A549 (cell line): ENCODE measurements at regions not wholly inside any gene's neighbourhood (a gene's known extent, or its start where the extent isn't known, plus 50 kb on each side); places are given as distances from the start of the nearest gene placed in this dataset.

Experiments
- BHLHE40 ChIP-seq: IDR thresholded peaks from 2 replicates; pipeline ENCODE4 v1.6.1; 2012; ENCODE audit warnings: low read depth, low read length, inconsistent platforms
- CEBPB ChIP-seq, 2 experiments: fragments of >200 bp in 1 of 2; sonication (Bioruptor Twin) in 1 of 2; formaldehyde crosslinking in 1 of 2; IDR thresholded peaks; 2 replicates each; pipeline ENCODE4 v1.6.1; 2012 to 2016
- JUN ChIP-seq, 2 experiments: fragments of >200 bp; sonication (Bioruptor Twin); formaldehyde crosslinking; IDR thresholded peaks; 2 replicates in 1 of 2; 3 replicates in 1 of 2; pipeline ENCODE4 v1.6.1; 2016 to 2017
- JUNB ChIP-seq: fragments of >200 bp; sonication (Bioruptor Twin); formaldehyde crosslinking; IDR thresholded peaks from 2 replicates; pipeline ENCODE4 v1.6.1; 2016
- POLR2A ChIP-seq: IDR thresholded peaks from 2 replicates; pipeline ENCODE4 v1.6.1; 2012; ENCODE audit warnings: mild to moderate bottlenecking, low read length
- POLR2AphosphoS2 ChIP-seq: conservative IDR thresholded peaks from 2 replicates; pipeline ENCODE4 v1.6.1; 2012; ENCODE audit warnings: low read length, improper control_type of control experiment, inconsistent platforms
- TF ChIP-seq, protein P1 (sequence below): fragments of >200 bp; sonication (Bioruptor Twin); formaldehyde crosslinking; IDR thresholded peaks from 3 replicates; pipeline ENCODE4 v1.5.1; 2016
- TF ChIP-seq, protein P2 (sequence below): fragments of 200-600 bp; sonication (generic); IDR thresholded peaks from 2 replicates; pipeline ENCODE4 v1.6.1; 2016; ENCODE audit warnings: antibody characterized with exemption, mild to moderate bottlenecking, moderate library complexity
- TF ChIP-seq, protein P3 (sequence below): IDR thresholded peaks from 2 replicates; pipeline ENCODE4 v1.6.1; 2012

DNA sequence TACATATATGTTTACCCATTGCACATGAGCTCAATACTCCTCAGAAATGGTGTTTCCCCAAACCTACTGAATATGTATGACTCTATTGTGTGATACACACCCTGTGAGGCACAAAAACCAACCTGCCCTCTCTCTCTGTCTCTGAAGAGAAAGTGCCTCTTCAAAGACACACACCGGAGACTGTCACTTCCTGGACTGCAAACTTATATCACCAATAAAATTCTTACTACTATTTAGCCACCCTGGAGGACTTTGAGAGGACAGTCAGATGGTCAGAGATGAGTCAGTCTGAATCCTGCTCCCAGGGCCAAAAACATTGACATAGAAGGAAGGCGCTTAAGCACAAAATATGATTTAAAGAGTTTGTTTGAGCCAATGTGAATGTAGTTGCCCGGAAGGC lies 110.4 kb downstream of the PPIAL4G start:
- TF ChIP-seq JUN (IDR thresholded peaks at IDR 0.05): no peak
- TF ChIP-seq, protein P1, sequence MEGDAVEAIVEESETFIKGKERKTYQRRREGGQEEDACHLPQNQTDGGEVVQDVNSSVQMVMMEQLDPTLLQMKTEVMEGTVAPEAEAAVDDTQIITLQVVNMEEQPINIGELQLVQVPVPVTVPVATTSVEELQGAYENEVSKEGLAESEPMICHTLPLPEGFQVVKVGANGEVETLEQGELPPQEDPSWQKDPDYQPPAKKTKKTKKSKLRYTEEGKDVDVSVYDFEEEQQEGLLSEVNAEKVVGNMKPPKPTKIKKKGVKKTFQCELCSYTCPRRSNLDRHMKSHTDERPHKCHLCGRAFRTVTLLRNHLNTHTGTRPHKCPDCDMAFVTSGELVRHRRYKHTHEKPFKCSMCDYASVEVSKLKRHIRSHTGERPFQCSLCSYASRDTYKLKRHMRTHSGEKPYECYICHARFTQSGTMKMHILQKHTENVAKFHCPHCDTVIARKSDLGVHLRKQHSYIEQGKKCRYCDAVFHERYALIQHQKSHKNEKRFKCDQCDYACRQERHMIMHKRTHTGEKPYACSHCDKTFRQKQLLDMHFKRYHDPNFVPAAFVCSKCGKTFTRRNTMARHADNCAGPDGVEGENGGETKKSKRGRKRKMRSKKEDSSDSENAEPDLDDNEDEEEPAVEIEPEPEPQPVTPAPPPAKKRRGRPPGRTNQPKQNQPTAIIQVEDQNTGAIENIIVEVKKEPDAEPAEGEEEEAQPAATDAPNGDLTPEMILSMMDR: no peak
- no peak for TF ChIP-seq JUNB
- TF ChIP-seq, protein P2, sequence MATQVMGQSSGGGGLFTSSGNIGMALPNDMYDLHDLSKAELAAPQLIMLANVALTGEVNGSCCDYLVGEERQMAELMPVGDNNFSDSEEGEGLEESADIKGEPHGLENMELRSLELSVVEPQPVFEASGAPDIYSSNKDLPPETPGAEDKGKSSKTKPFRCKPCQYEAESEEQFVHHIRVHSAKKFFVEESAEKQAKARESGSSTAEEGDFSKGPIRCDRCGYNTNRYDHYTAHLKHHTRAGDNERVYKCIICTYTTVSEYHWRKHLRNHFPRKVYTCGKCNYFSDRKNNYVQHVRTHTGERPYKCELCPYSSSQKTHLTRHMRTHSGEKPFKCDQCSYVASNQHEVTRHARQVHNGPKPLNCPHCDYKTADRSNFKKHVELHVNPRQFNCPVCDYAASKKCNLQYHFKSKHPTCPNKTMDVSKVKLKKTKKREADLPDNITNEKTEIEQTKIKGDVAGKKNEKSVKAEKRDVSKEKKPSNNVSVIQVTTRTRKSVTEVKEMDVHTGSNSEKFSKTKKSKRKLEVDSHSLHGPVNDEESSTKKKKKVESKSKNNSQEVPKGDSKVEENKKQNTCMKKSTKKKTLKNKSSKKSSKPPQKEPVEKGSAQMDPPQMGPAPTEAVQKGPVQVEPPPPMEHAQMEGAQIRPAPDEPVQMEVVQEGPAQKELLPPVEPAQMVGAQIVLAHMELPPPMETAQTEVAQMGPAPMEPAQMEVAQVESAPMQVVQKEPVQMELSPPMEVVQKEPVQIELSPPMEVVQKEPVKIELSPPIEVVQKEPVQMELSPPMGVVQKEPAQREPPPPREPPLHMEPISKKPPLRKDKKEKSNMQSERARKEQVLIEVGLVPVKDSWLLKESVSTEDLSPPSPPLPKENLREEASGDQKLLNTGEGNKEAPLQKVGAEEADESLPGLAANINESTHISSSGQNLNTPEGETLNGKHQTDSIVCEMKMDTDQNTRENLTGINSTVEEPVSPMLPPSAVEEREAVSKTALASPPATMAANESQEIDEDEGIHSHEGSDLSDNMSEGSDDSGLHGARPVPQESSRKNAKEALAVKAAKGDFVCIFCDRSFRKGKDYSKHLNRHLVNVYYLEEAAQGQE: no peak
- no peak for TF ChIP-seq POLR2A
- TF ChIP-seq BHLHE40: no peak
- TF ChIP-seq, protein P3, sequence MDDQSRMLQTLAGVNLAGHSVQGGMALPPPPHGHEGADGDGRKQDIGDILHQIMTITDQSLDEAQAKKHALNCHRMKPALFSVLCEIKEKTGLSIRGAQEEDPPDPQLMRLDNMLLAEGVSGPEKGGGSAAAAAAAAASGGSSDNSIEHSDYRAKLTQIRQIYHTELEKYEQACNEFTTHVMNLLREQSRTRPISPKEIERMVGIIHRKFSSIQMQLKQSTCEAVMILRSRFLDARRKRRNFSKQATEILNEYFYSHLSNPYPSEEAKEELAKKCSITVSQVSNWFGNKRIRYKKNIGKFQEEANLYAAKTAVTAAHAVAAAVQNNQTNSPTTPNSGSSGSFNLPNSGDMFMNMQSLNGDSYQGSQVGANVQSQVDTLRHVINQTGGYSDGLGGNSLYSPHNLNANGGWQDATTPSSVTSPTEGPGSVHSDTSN: no peak
- no peak for TF ChIP-seq POLR2AphosphoS2
- TF ChIP-seq CEBPB (IDR thresholded peaks at IDR 0.05): no peak
